HepG2 (cell line): ENCODE measurements at regions not wholly inside any gene's neighbourhood (a gene's known extent, or its start where the extent isn't known, plus 50 kb on each side); places are given as distances from the start of the nearest gene placed in this dataset.

Experiments
- ATAC-seq: fragments of 200-7000 bp; cut with Tn5 transposase; 3 replicates; pipeline ENCODE4 v1.9.1; 2020; ENCODE audit warnings: mild to moderate bottlenecking, moderate library complexity
- BruUV-seq: library from RNA; stranded (reverse); fragments of 400-500 nt; replicated peaks from 2 replicates; lab custom pipeline; 2021; lab: Mats Ljungman, UMichigan
- CTCF ChIA-PET: fragments of 300-600 bp; formaldehyde crosslinking; extraction: SDS; loops from one replicate; lab custom pipeline; 2021; ENCODE audit warnings: low total read pairs, inconsistent platforms, low intra/inter-chr PET ratio; lab: Yijun Ruan, JAX
- POLR2A ChIA-PET: fragments of 350-600 bp; sonication (Branson Sonifier 250); formaldehyde crosslinking; loops from one replicate; lab custom pipeline; 2020; ENCODE audit warnings: antibody characterized with exemption, inconsistent platforms; lab: Yijun Ruan, JAX
- DNase-seq: peaks from one replicate; pipeline ENCODE4 v3.0.0-alpha.2; 2015; ENCODE audit warnings: low spot score
- FAIRE-seq: peaks from 3 replicates; lab custom pipeline; 2011; peaks lifted over from hg19 to GRCh38; lab: Jason Lieb, UNC
- H2AFZ ChIP-seq: one replicate; pipeline ENCODE4 v1.6.1; 2011; ENCODE audit warnings: low read length, inconsistent platforms
- H3K27ac ChIP-seq: fragments of 300-600 bp; 3 replicates; pipeline ENCODE4 v1.8.0; 2011; ENCODE audit warnings: mixed run types, mild to moderate bottlenecking, mixed read lengths, low read length, inconsistent platforms; ENCODE audit not compliant: insufficient read depth; ENCODE audit errors: extremely low read length
- H3K27me3 ChIP-seq, 2 experiments: fragments of 200-600 bp in 1 of 2; 2 replicates in 1 of 2; 3 replicates in 1 of 2; pipeline versions ENCODE4 v1.6.0 to v1.8.0; 2011; ENCODE audit warnings: low read length in 2 of 2, mild to moderate bottlenecking in 2 of 2, moderate library complexity in 2 of 2, inconsistent platforms in 1 of 2; ENCODE audit not compliant: insufficient read depth in 2 of 2, control insufficient read depth in 1 of 2
- H3K36me3 ChIP-seq, 2 experiments: fragments of 200-600 bp in 1 of 2; replicated peaks in 1 of 2; 2 replicates in 1 of 2; 3 replicates in 1 of 2; pipeline versions ENCODE4 v1.5.1 to v1.8.0; 2011; ENCODE audit warnings: low read length in 2 of 2, inconsistent platforms in 1 of 2; ENCODE audit not compliant: insufficient read depth in 2 of 2, control insufficient read depth in 1 of 2
- H3K4me1 ChIP-seq: 2 replicates; pipeline ENCODE4 v1.5.1; 2012; ENCODE audit warnings: low read length, inconsistent platforms; ENCODE audit not compliant: insufficient read depth
- H3K4me2 ChIP-seq: 2 replicates; pipeline ENCODE4 v1.6.0; 2011; ENCODE audit warnings: low read depth, low read length, inconsistent platforms
- H3K4me3 ChIP-seq, 3 experiments: fragments of 200-600 bp in 1 of 3; sonication (generic), shearing (Covaris generic) in 1 of 3; replicated peaks in 1 of 3; 2 replicates each; pipeline ENCODE4 v1.5.1; 2011 to 2016; ENCODE audit warnings: low read length in 3 of 3, inconsistent platforms in 2 of 3, low read depth in 2 of 3, mild to moderate bottlenecking in 2 of 3, control low read depth in 1 of 3, mixed read lengths in 1 of 3; ENCODE audit not compliant: insufficient read depth in 1 of 3
- H3K79me2 ChIP-seq: one replicate; pipeline ENCODE4 v1.6.1; 2011; ENCODE audit warnings: low read length, inconsistent platforms; ENCODE audit not compliant: insufficient read depth
- H3K9ac ChIP-seq: 2 replicates; pipeline ENCODE4 v1.6.0; 2011; ENCODE audit warnings: mild to moderate bottlenecking, low read depth, low read length, inconsistent platforms; ENCODE audit not compliant: insufficient read depth
- H3K9me3 ChIP-seq: 2 replicates; pipeline ENCODE4 v1.5.1; 2012; ENCODE audit warnings: mild to moderate bottlenecking, low read length
- H4K20me1 ChIP-seq: 2 replicates; pipeline ENCODE4 v1.6.0; 2011; ENCODE audit warnings: inconsistent platforms, mild to moderate bottlenecking, low read length, moderate library complexity; ENCODE audit not compliant: insufficient read depth
- AGO2 ChIP-seq: fragments of 200-400 bp; formaldehyde crosslinking; optimal IDR thresholded peaks from 2 replicates; pipeline ENCODE3; 2017; ENCODE audit warnings: mild to moderate bottlenecking, low read depth, low read length, moderate library complexity
- CSRNP2 ChIP-seq: sonication (generic); formaldehyde crosslinking; conservative IDR thresholded peaks from 2 replicates; pipeline ENCODE4 v1.8.0; 2022; ENCODE audit warnings: low read depth, missing genetic modification reagents
- HNRNPL ChIP-seq: fragments of 200-400 bp; formaldehyde crosslinking; IDR thresholded peaks from 2 replicates; pipeline ENCODE4 v1.6.1; 2017; ENCODE audit warnings: mild to moderate bottlenecking, low read depth, low read length
- JUNB ChIP-seq: sonication (generic); formaldehyde crosslinking; IDR thresholded peaks from 2 replicates; pipeline ENCODE4 v1.8.0; 2022; ENCODE audit warnings: missing genetic modification reagents, mild to moderate bottlenecking, borderline replicate concordance
- KDM6A ChIP-seq: IDR thresholded peaks from 2 replicates; pipeline ENCODE4 v1.6.1; 2016; ENCODE audit warnings: low read depth
- PHB2 ChIP-seq: fragments of 450-650 bp; IDR thresholded peaks from 2 replicates; pipeline ENCODE4 v1.6.1; 2018; ENCODE audit not compliant: partially characterized antibody
- POGK ChIP-seq: sonication (generic); formaldehyde crosslinking; conservative IDR thresholded peaks from 2 replicates; pipeline ENCODE4 v1.8.0; 2022; ENCODE audit warnings: mild to moderate bottlenecking, moderate library complexity, missing genetic modification reagents
- PREB ChIP-seq: sonication (generic); formaldehyde crosslinking; IDR thresholded peaks from 2 replicates; pipeline ENCODE4 v1.4.0; 2020; ENCODE audit warnings: missing genetic modification reagents
- SOX6 ChIP-seq, 2 experiments: fragments of 450-650 bp in 1 of 2; sonication (generic) in 1 of 2; formaldehyde crosslinking in 1 of 2; IDR thresholded peaks; 2 replicates each; pipeline versions ENCODE4 v1.4.0 to v1.6.1; 2017 to 2020; ENCODE audit warnings: antibody characterized with exemption in 1 of 2, mild to moderate bottlenecking in 1 of 2, missing genetic modification reagents in 1 of 2
- TBX2 ChIP-seq: sonication (generic); formaldehyde crosslinking; IDR thresholded peaks from 2 replicates; pipeline ENCODE4 v1.5.0; 2020; ENCODE audit warnings: missing genetic modification reagents, mild to moderate bottlenecking, borderline replicate concordance
- THRA ChIP-seq: sonication (generic); formaldehyde crosslinking; IDR thresholded peaks from 2 replicates; pipeline ENCODE4 v1.4.0; 2020; ENCODE audit warnings: missing genetic modification reagents, borderline replicate concordance
- WGBS: methylation state at CpG from one replicate; pipeline ENCODE4 v1.1.6; 2017; ENCODE audit warnings: low lambda C conversion rate; 5-methylcytosine and 5-hydroxymethylcytosine counted together
- in situ Hi-C: cut with HindIII; loops from 2 replicates; pipeline ENCODE4 v1.10.0; 2017; ENCODE audit warnings: low pct_unique_long_range_greater_than_20kb; ENCODE audit not compliant: extremely low pct_ligation_motif_present
- intact Hi-C: fragments of 100-400 bp; cut with micrococcal nuclease; formaldehyde crosslinking; loops from one replicate; pipeline ENCODE4 v1.10.0; 2022; ENCODE audit not compliant: unreplicated experiment

- TF ChIP-seq PREB (CRISPR knock-in tag) = no peak
Measured at GRCh38 chr11:111063726-111064517, 181.6 kb upstream of the POU2AF2 start (continued).

- no peaks in the 10 kb centered on the region for H3K27me3 ChIP-seq
- H4K20me1 ChIP-seq = no peaks in the 10 kb centered on the region
- H3K27ac ChIP-seq = no peak overlapping the region
- no peak for ATAC-seq
- FAIRE-seq = no peak
- DNase-seq = no peak
- H3K4me1 ChIP-seq = no peaks in the 10 kb centered on the region
- no peaks in the 10 kb centered on the region for H3K36me3 ChIP-seq
- H3K9me3 ChIP-seq = no peaks in the 10 kb centered on the region
- in situ Hi-C loops (no loop called here), intact Hi-C loops (no loop called here)
- BruUV-seq = no TSS peak
- no peaks in the 10 kb centered on the region for H3K79me2 ChIP-seq
- H3K4me2 ChIP-seq = no peak overlapping the region
- ChIA-PET CTCF (no interaction called here), POLR2A (no interaction called here)
- no peak overlapping the region for H3K9ac ChIP-seq
- no peak overlapping the region for H3K4me3 ChIP-seq
- 13% methylated on average over 3 of the region's 3 CpGs for WGBS
- H2AFZ ChIP-seq = no peak overlapping the region
- TF ChIP-seq CSRNP2 (CRISPR knock-in tag) = no peak
- no peak for TF ChIP-seq TBX2 (CRISPR knock-in tag)
- TF ChIP-seq JUNB (CRISPR knock-in tag) = no peak
- TF ChIP-seq POGK (CRISPR knock-in tag) = no peak
- no peak for TF ChIP-seq SOX6 (IDR thresholded peaks at IDR 0.05)
- TF ChIP-seq SOX6 (CRISPR knock-in tag; IDR thresholded peaks at IDR 0.05) = no peak
- no peak for TF ChIP-seq HNRNPL
- TF ChIP-seq THRA (CRISPR knock-in tag) = no peak
- TF ChIP-seq KDM6A (CRISPR knock-in tag) = no peak
- no peak for TF ChIP-seq PHB2
- TF ChIP-seq AGO2 = no peak
Measured at GRCh38 chr11:111062420-111062819, 183.1 kb upstream of the POU2AF2 start.
